ENCODE measurements at regions not wholly inside any gene's neighbourhood (a gene's known extent, or its start where the extent isn't known, plus 50 kb on each side); places are given as distances from the start of the nearest gene placed in this dataset.

DNA sequence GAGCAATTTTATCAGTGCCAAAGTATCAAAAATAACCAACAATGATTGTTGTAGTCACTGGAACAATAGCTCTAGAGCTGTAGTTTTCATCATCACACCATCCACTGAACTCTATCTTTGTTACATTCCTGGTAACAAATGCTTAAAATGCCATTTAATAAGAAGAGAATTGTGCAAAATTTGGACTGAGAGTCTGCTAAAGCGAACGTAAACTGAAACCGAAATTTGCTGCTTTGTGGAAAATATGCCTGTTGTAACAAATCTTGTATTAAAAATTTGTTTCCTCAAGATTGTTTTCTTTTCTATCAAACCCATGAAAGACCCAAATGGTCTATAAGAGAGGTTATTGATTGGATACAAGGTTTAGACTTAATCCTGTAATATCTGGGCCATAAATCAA, 109.3 kb upstream of the TECRL start:
- no peak for DNase-seq (ENCODE audit: extremely low spot score)
- TF ChIP-seq, protein P1, sequence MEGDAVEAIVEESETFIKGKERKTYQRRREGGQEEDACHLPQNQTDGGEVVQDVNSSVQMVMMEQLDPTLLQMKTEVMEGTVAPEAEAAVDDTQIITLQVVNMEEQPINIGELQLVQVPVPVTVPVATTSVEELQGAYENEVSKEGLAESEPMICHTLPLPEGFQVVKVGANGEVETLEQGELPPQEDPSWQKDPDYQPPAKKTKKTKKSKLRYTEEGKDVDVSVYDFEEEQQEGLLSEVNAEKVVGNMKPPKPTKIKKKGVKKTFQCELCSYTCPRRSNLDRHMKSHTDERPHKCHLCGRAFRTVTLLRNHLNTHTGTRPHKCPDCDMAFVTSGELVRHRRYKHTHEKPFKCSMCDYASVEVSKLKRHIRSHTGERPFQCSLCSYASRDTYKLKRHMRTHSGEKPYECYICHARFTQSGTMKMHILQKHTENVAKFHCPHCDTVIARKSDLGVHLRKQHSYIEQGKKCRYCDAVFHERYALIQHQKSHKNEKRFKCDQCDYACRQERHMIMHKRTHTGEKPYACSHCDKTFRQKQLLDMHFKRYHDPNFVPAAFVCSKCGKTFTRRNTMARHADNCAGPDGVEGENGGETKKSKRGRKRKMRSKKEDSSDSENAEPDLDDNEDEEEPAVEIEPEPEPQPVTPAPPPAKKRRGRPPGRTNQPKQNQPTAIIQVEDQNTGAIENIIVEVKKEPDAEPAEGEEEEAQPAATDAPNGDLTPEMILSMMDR (IDR thresholded peaks at IDR 0.05), result no peak
- TF ChIP-seq POLR2A (IDR thresholded peaks at IDR 0.05; ENCODE audit: low read depth), result no peak
- TF ChIP-seq POLR2AphosphoS5 (IDR thresholded peaks at IDR 0.05), result no peak
- TF ChIP-seq EP300 (IDR thresholded peaks at IDR 0.05), result no peak
- H3K27me3 ChIP-seq, result no peaks in the 10 kb centered on the region
- H3K4me3 ChIP-seq, result no peak overlapping the region
- no peaks in the 10 kb centered on the region for H3K4me1 ChIP-seq
- no peaks in the 10 kb centered on the region for H3K36me3 ChIP-seq
- 87% methylated on average over 3 of the region's 3 CpGs for WGBS
- no peak overlapping the region for H3K27ac ChIP-seq (replicated peaks in 1 of 4)
- intact Hi-C loops (cut with DNase I), result no loop called here
- H3K9me3 ChIP-seq, result no peaks in the 10 kb centered on the region

DNA sequence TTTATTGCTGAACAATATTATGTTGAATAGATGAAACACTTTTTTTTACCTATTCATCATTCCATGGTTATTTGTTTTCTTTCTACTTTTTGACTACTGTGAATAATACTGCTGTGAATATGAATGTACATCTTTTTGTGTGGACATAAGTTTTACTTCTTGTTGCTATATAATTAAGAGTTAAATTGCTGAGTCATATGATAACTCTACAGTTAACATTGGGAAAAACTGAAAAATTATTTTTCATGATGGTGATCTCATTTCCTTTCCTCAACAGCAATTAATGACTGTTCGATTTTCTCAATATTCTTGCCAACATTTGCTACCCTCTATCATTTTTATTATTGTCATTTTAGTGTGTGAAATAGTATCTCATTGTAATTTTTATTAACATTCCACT, 106.9 kb upstream of the TECRL start:
- TF ChIP-seq EP300 (IDR thresholded peaks at IDR 0.05) (no peak), POLR2AphosphoS5 (IDR thresholded peaks at IDR 0.05) (no peak), POLR2A (IDR thresholded peaks at IDR 0.05; ENCODE audit: low read depth) (no peak)
- TF ChIP-seq, protein P1 (IDR thresholded peaks at IDR 0.05), result no peak
- 74% methylated on average over 1 of the region's 1 CpG for WGBS
- Histone ChIP-seq H3K27ac (replicated peaks in 1 of 4) (no peak overlapping the region), H3K27me3 (no peaks in the 10 kb centered on the region), H3K4me1 (no peaks in the 10 kb centered on the region), H3K9me3 (no peaks in the 10 kb centered on the region), H3K36me3 (no peaks in the 10 kb centered on the region), H3K4me3 (no peak overlapping the region)
- no peak for DNase-seq (ENCODE audit: extremely low spot score)
- intact Hi-C loops (cut with DNase I), result no loop called here

DNA sequence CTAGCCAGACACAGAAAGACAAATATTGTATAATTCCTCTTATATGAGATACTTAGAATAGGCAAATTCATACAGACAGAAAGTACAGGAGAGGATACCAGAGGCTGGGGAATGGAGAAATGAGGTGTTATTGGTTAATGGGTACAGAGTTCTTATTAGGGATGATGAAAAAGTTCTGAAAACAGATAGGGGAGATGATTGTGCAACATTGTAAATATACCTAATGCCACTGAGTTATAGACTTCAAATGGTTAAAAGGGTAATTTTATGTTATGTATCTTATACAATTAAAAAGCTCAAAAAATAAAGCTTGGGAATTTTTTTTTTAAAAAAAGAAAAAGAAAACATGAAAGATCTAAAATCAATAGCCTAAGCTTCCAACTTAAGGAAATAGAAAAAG, 98.8 kb upstream of the TECRL start:
- H3K4me1 ChIP-seq, result no peaks in the 10 kb centered on the region
- TF ChIP-seq, protein P1 (IDR thresholded peaks at IDR 0.05), result no peak
- TF ChIP-seq POLR2A (IDR thresholded peaks at IDR 0.05; ENCODE audit: low read depth) (no peak), EP300 (IDR thresholded peaks at IDR 0.05) (no peak), POLR2AphosphoS5 (IDR thresholded peaks at IDR 0.05) (no peak)
- no peak overlapping the region for H3K27ac ChIP-seq (replicated peaks in 1 of 4)
- H3K36me3 ChIP-seq, result no peaks in the 10 kb centered on the region
- H3K27me3 ChIP-seq, result no peaks in the 10 kb centered on the region
- intact Hi-C loops (cut with DNase I), result no loop called here
- H3K4me3 ChIP-seq, result no peak overlapping the region
- H3K9me3 ChIP-seq, result peaks cover 0 to 5% (median 0%) of the 10 kb centered on the region in 4 donors
- DNase-seq (ENCODE audit: extremely low spot score), result no peak

DNA sequence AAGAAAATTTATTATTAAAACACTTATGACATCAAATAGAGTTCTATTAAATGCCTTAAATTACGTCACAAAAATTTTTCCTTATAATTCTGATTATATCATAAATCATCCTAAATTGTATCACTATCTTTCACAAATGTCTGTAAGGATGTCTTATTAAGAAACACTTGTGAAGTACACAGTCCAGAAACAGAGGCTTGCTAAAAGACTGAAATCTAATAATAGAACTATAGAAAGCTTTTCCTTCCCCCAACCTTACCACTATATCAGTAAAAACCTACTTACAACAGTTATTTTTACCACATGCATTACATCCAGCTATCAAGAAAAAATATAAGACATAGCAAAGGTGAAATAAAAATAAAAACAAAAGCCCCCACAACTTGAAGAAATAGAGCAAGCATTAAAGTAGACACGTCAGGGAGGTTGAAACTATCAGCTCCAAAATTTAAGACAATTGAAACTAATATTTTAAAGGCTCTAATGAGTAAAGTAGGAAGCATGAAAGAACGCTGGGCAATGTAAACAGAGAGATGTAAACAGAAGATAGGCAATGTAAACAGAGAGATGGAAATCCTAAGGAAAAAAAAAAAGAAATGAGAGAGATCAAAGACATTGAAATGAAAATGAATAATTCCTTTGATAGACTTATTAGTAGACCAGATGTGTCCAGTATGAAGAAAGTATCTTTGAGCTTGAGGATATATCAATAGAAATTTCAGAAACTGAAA, 94.9 kb upstream of the TECRL start:
- WGBS, result 45% methylated on average over 3 of the region's 3 CpGs
- H3K4me3 ChIP-seq, result no peak overlapping the region
- intact Hi-C loops (cut with DNase I), result no loop called here
- no peaks in the 10 kb centered on the region for H3K4me1 ChIP-seq
- H3K36me3 ChIP-seq, result no peaks in the 10 kb centered on the region
- H3K27ac ChIP-seq (replicated peaks in 1 of 4), result no peak overlapping the region
- DNase-seq (ENCODE audit: extremely low spot score), result no peak
- H3K9me3 ChIP-seq, result no peaks in the 10 kb centered on the region
- no peaks in the 10 kb centered on the region for H3K27me3 ChIP-seq
- TF ChIP-seq POLR2A (IDR thresholded peaks at IDR 0.05; ENCODE audit: low read depth) (no peak), EP300 (IDR thresholded peaks at IDR 0.05) (no peak), POLR2AphosphoS5 (IDR thresholded peaks at IDR 0.05) (no peak)
- TF ChIP-seq, protein P1 (IDR thresholded peaks at IDR 0.05), result no peak

DNA sequence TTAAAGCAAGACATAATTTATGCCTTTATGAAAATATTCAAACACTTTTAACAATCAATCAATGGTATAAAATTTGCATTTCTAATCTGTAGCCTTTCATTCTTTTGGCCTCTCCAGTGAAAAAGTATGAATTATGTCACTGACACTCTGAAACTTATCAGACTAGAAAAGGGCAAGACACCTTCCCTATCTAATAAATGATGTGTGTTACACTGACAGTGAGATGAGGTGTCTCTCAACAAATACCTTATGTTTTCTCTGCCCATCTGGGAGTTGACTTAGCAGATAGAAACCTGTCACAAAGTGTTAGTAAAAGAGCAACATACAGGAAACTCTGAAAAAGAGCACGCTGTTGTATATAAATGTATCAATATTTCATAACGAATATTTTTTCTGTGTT, 94.2 kb upstream of the TECRL start:
- no peaks in the 10 kb centered on the region for H3K4me1 ChIP-seq
- H3K27me3 ChIP-seq, result no peaks in the 10 kb centered on the region
- intact Hi-C loops (cut with DNase I), result no loop called here
- H3K4me3 ChIP-seq, result no peak overlapping the region
- TF ChIP-seq POLR2A (IDR thresholded peaks at IDR 0.05; ENCODE audit: low read depth), result no peak
- no peak for TF ChIP-seq POLR2AphosphoS5 (IDR thresholded peaks at IDR 0.05)
- TF ChIP-seq, protein P1 (IDR thresholded peaks at IDR 0.05), result no peak
- no peak for TF ChIP-seq EP300 (IDR thresholded peaks at IDR 0.05)
- DNase-seq (ENCODE audit: extremely low spot score), result no peak
- WGBS, result 43% methylated on average over 2 of the region's 2 CpGs
- no peak overlapping the region for H3K27ac ChIP-seq (replicated peaks in 1 of 4)
- no peaks in the 10 kb centered on the region for H3K36me3 ChIP-seq
- H3K9me3 ChIP-seq, result no peaks in the 10 kb centered on the region
